Testis (tissue), 2 donors: ENCODE measurements at regions not wholly inside any gene's neighbourhood (a gene's known extent, or its start where the extent isn't known, plus 50 kb on each side); places are given as distances from the start of the nearest gene placed in this dataset.

Source experiments
- POLR2A ChIP-seq: fragments of 450-650 bp; IDR thresholded peaks from one replicate; pipeline ENCODE4 v1.6.1; 2017; ENCODE audit warnings: antibody characterized with exemption, mild to moderate bottlenecking, moderate library complexity
- TF ChIP-seq, protein P1 (sequence below), 3 experiments: fragments of 450-650 bp in 2 of 3; fragments of 200-600 bp in 1 of 3; sonication (generic) in 1 of 3; IDR thresholded peaks; one replicate each; pipeline ENCODE4 v1.5.1; 2016 to 2019; ENCODE audit warnings: antibody characterized with exemption in 3 of 3, mild to moderate bottlenecking in 2 of 3, moderate library complexity in 1 of 3

DNA sequence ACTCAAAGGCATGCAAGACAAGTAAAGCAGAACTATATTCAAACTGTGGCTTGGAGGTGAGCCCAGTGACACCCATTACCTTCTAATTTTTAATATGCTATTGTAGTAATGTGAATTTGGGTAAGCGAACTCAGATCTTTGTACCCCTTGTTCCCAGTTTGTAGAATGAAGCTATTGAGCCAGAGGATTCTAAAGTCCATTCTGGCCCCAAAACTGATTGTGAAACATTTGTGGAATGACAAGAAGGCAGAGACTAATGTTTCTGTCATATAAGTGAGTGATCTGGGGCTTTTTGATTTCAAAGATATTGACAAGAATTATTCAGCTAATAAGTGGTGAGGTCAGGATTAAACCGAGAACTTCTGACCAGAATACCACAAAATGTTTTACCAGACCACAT lies 283.8 kb upstream of the CA10 start:
- TF ChIP-seq, protein P1, sequence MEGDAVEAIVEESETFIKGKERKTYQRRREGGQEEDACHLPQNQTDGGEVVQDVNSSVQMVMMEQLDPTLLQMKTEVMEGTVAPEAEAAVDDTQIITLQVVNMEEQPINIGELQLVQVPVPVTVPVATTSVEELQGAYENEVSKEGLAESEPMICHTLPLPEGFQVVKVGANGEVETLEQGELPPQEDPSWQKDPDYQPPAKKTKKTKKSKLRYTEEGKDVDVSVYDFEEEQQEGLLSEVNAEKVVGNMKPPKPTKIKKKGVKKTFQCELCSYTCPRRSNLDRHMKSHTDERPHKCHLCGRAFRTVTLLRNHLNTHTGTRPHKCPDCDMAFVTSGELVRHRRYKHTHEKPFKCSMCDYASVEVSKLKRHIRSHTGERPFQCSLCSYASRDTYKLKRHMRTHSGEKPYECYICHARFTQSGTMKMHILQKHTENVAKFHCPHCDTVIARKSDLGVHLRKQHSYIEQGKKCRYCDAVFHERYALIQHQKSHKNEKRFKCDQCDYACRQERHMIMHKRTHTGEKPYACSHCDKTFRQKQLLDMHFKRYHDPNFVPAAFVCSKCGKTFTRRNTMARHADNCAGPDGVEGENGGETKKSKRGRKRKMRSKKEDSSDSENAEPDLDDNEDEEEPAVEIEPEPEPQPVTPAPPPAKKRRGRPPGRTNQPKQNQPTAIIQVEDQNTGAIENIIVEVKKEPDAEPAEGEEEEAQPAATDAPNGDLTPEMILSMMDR (IDR thresholded peaks at IDR 0.05): no peak
- TF ChIP-seq POLR2A: no peak
